Hepatocyte (in vitro differentiated cells): ENCODE measurements at regions not wholly inside any gene's neighbourhood (a gene's known extent, or its start where the extent isn't known, plus 50 kb on each side); places are given as distances from the start of the nearest gene placed in this dataset.

Experiments used
- EZH2 ChIP-seq: fragments of 200-600 bp; sonication (generic); IDR thresholded peaks from 2 replicates; pipeline ENCODE4 v1.6.1; 2016; ENCODE audit warnings: antibody characterized with exemption, mild to moderate bottlenecking, borderline replicate concordance
- TF ChIP-seq, protein P1 (sequence below): fragments of 200-600 bp; sonication (generic); IDR thresholded peaks from 2 replicates; pipeline ENCODE4 v1.5.1; 2016; ENCODE audit warnings: antibody characterized with exemption, mild to moderate bottlenecking; ENCODE audit not compliant: poor library complexity

DNA sequence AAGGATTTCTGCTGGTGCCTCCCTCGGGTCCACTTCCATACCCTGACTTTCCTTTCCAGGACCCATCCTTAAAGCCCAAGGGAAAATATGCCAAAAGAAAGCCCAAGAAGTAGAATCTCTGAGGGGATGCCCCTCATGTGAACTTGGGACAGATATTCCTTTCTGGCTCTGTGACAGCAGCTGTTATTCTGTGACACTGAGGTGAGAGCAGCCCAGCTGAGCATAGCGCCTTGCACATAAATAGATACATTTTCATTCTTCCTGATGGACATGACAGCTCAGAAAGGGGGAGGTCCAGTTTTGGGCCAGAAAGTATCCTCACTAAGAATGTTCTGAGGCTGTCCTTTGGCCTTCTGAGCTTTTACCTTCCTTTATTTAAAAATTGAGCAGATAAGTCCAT, 353.2 kb downstream of the SAMD5 start:
- TF ChIP-seq, protein P1, sequence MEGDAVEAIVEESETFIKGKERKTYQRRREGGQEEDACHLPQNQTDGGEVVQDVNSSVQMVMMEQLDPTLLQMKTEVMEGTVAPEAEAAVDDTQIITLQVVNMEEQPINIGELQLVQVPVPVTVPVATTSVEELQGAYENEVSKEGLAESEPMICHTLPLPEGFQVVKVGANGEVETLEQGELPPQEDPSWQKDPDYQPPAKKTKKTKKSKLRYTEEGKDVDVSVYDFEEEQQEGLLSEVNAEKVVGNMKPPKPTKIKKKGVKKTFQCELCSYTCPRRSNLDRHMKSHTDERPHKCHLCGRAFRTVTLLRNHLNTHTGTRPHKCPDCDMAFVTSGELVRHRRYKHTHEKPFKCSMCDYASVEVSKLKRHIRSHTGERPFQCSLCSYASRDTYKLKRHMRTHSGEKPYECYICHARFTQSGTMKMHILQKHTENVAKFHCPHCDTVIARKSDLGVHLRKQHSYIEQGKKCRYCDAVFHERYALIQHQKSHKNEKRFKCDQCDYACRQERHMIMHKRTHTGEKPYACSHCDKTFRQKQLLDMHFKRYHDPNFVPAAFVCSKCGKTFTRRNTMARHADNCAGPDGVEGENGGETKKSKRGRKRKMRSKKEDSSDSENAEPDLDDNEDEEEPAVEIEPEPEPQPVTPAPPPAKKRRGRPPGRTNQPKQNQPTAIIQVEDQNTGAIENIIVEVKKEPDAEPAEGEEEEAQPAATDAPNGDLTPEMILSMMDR: no peak
- no peak for TF ChIP-seq EZH2
